Sigmoid colon (tissue), 4 donors: ENCODE measurements at regions not wholly inside any gene's neighbourhood (a gene's known extent, or its start where the extent isn't known, plus 50 kb on each side); places are given as distances from the start of the nearest gene placed in this dataset.
"Not testable (repeated sequence)": the region's sequence is repeated elsewhere in the genome, so short reads cannot be mapped to it uniquely, and the experiment has no call there.

Experiments used
- EP300 ChIP-seq, 4 donors: sonication (generic); formaldehyde crosslinking; IDR thresholded peaks; one replicate each; pipeline ENCODE4 v1.6.1; 2017; ENCODE audit warnings: antibody characterized with exemption in 4 of 4
- POLR2A ChIP-seq, 2 donors: fragments of 450-650 bp; IDR thresholded peaks; one replicate each; pipeline ENCODE4 v1.6.1; 2016; ENCODE audit warnings: antibody characterized with exemption in 2 of 2, mild to moderate bottlenecking in 2 of 2, moderate library complexity in 2 of 2
- POLR2AphosphoS5 ChIP-seq, 4 donors: sonication (generic); formaldehyde crosslinking; IDR thresholded peaks; one replicate each; pipeline ENCODE4 v1.6.1; 2017; ENCODE audit warnings: antibody characterized with exemption in 4 of 4
- TF ChIP-seq, protein P1 (sequence below), 4 experiments: fragments of 450-650 bp in 3 of 4; fragments of 200-600 bp in 1 of 4; IDR thresholded peaks; one replicate each; pipeline ENCODE4 v1.5.1; 2016 to 2019; ENCODE audit warnings: antibody characterized with exemption in 4 of 4, mild to moderate bottlenecking in 3 of 4, moderate library complexity in 2 of 4

DNA sequence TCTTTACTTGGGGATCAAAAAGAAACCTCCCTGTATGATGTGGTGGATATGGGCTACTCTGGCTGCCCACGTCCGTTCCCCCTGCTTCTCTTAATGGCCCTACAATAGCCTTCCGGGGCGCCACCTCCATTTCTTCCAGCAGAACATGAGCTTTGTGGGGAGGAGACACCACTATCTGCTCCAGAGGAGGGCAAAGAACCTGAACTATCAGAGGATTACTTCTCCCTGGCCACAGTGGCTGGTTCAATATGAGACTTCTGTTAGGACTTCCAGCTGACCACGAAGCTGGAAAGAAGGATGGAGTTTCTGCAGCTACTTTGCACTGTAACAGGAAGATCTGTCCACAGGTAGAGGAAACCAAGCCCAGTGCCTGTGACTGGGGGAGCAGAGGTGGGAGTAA, 72.8 kb downstream of the CLEC18A start:
- TF ChIP-seq POLR2A, POLR2AphosphoS5, EP300 (IDR thresholded peaks at IDR 0.05): not testable (repeated sequence)
- TF ChIP-seq, protein P1, sequence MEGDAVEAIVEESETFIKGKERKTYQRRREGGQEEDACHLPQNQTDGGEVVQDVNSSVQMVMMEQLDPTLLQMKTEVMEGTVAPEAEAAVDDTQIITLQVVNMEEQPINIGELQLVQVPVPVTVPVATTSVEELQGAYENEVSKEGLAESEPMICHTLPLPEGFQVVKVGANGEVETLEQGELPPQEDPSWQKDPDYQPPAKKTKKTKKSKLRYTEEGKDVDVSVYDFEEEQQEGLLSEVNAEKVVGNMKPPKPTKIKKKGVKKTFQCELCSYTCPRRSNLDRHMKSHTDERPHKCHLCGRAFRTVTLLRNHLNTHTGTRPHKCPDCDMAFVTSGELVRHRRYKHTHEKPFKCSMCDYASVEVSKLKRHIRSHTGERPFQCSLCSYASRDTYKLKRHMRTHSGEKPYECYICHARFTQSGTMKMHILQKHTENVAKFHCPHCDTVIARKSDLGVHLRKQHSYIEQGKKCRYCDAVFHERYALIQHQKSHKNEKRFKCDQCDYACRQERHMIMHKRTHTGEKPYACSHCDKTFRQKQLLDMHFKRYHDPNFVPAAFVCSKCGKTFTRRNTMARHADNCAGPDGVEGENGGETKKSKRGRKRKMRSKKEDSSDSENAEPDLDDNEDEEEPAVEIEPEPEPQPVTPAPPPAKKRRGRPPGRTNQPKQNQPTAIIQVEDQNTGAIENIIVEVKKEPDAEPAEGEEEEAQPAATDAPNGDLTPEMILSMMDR (IDR thresholded peaks at IDR 0.05): not testable (repeated sequence)
